Smooth muscle cell (in vitro differentiated cells): ENCODE measurements at regions not wholly inside any gene's neighbourhood (a gene's known extent, or its start where the extent isn't known, plus 50 kb on each side); places are given as distances from the start of the nearest gene placed in this dataset.

Experiments used
- DNase-seq: peaks from one replicate; lab custom pipeline; 2025; ENCODE audit not compliant: unreplicated experiment; lab: John Stamatoyannopoulos, UW
- H2AFZ ChIP-seq: fragments of 200-600 bp; sonication (generic); 2 replicates; pipeline ENCODE4 v1.6.0; 2016; ENCODE audit warnings: antibody characterized with exemption, low read depth, mild to moderate bottlenecking
- H3F3A ChIP-seq: fragments of 200-600 bp; sonication (generic); 2 replicates; pipeline ENCODE4 v1.6.0; 2017; ENCODE audit warnings: antibody characterized with exemption, low read depth
- H3K27ac ChIP-seq: fragments of 200-600 bp; sonication (generic); 2 replicates; pipeline ENCODE4 v1.5.1; 2016; ENCODE audit warnings: low read depth, mild to moderate bottlenecking
- H3K27me3 ChIP-seq: fragments of 200-600 bp; sonication (generic); 2 replicates; pipeline ENCODE4 v1.6.1; 2016; ENCODE audit warnings: low read depth, mild to moderate bottlenecking
- H3K36me3 ChIP-seq: fragments of 200-600 bp; sonication (generic); 2 replicates; pipeline ENCODE4 v1.5.1; 2016; ENCODE audit warnings: low read depth
- H3K4me1 ChIP-seq: fragments of 200-600 bp; sonication (generic); 2 replicates; pipeline ENCODE4 v1.5.1; 2016; ENCODE audit warnings: low read depth
- H3K4me2 ChIP-seq: fragments of 200-600 bp; sonication (generic); 2 replicates; pipeline ENCODE4 v1.6.0; 2016; ENCODE audit warnings: mild to moderate bottlenecking
- H3K4me3 ChIP-seq: fragments of 200-600 bp; sonication (generic); 2 replicates; pipeline ENCODE4 v1.5.1; 2016; ENCODE audit warnings: mild to moderate bottlenecking
- H3K79me2 ChIP-seq: fragments of 200-600 bp; sonication (generic); 2 replicates; pipeline ENCODE4 v1.6.0; 2016; ENCODE audit warnings: low read depth, mild to moderate bottlenecking
- H3K9ac ChIP-seq: fragments of 200-600 bp; sonication (generic); 2 replicates; pipeline ENCODE4 v1.6.0; 2016; ENCODE audit warnings: low read depth
- H3K9me3 ChIP-seq: fragments of 200-600 bp; sonication (generic); replicated peaks from 2 replicates; pipeline ENCODE4 v1.5.1; 2016; ENCODE audit warnings: low read depth
- H4K20me1 ChIP-seq: fragments of 200-600 bp; sonication (generic); 2 replicates; pipeline ENCODE4 v1.6.0; 2016; ENCODE audit warnings: low read depth
- WGBS: methylation state at CpG from one replicate; pipeline ENCODE4 v1.1.7; 2016; ENCODE audit warnings: low lambda C conversion rate; 5-methylcytosine and 5-hydroxymethylcytosine counted together
- TF ChIP-seq, protein P1 (sequence below): fragments of 200-600 bp; sonication (generic); IDR thresholded peaks from 2 replicates; pipeline ENCODE4 v1.5.1; 2017; ENCODE audit warnings: borderline replicate concordance, mild to moderate bottlenecking, antibody characterized with exemption; ENCODE audit not compliant: insufficient read depth, poor library complexity, severe bottlenecking

GRCh38 chr11:82676483-82677094, 57.1 kb downstream of the FAM181B start:
- no peaks in the 10 kb centered on the region for H4K20me1 ChIP-seq
- H3K27me3 ChIP-seq, result no peaks in the 10 kb centered on the region
- no peaks in the 10 kb centered on the region for H3K36me3 ChIP-seq
- no peaks in the 10 kb centered on the region for H3F3A ChIP-seq
- no peak overlapping the region for H3K9ac ChIP-seq
- H2AFZ ChIP-seq, result no peak overlapping the region
- no peak overlapping the region for H3K27ac ChIP-seq
- no peaks in the 10 kb centered on the region for H3K9me3 ChIP-seq
- no peak overlapping the region for H3K4me2 ChIP-seq
- WGBS, result 80% methylated on average over 3 of the region's 3 CpGs
- TF ChIP-seq, protein P1, sequence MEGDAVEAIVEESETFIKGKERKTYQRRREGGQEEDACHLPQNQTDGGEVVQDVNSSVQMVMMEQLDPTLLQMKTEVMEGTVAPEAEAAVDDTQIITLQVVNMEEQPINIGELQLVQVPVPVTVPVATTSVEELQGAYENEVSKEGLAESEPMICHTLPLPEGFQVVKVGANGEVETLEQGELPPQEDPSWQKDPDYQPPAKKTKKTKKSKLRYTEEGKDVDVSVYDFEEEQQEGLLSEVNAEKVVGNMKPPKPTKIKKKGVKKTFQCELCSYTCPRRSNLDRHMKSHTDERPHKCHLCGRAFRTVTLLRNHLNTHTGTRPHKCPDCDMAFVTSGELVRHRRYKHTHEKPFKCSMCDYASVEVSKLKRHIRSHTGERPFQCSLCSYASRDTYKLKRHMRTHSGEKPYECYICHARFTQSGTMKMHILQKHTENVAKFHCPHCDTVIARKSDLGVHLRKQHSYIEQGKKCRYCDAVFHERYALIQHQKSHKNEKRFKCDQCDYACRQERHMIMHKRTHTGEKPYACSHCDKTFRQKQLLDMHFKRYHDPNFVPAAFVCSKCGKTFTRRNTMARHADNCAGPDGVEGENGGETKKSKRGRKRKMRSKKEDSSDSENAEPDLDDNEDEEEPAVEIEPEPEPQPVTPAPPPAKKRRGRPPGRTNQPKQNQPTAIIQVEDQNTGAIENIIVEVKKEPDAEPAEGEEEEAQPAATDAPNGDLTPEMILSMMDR, result peak; percentile 22
- H3K4me3 ChIP-seq, result no peak overlapping the region
- H3K4me1 ChIP-seq, result no peaks in the 10 kb centered on the region
- no peaks in the 10 kb centered on the region for H3K79me2 ChIP-seq
- no peak for DNase-seq

DNA sequence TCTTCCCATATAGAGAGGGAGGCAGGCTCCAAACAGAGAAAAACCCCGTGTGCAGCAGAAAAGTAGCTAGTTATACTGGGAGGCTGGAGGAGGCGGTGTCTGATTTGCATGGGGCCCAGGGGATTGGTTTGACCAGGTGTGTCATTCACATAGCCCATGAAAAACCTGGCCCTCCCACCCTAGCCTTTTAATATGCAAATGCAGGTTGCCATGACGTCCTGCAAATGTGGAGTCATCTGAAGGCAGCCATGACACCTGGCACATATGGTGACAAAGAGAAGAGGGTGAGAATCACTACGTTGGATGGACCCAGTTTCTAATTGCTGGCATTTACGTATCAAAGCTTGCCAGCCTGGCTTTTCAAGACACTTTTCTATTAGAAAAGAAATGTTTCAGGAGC, 57.8 kb downstream of the FAM181B start:
- Histone ChIP-seq H3K9me3 (no peaks in the 10 kb centered on the region), H3K4me1 (no peaks in the 10 kb centered on the region), H3K4me2 (no peak overlapping the region), H3K79me2 (no peaks in the 10 kb centered on the region), H3K27ac (no peak overlapping the region), H3K4me3 (no peak overlapping the region), H2AFZ (no peak overlapping the region), H3K36me3 (no peaks in the 10 kb centered on the region), H3K9ac (no peak overlapping the region), H4K20me1 (no peaks in the 10 kb centered on the region), H3F3A (no peaks in the 10 kb centered on the region), H3K27me3 (no peaks in the 10 kb centered on the region)
- no peak for DNase-seq
- TF ChIP-seq, protein P1, result no peak
- 73% methylated on average over 5 of the region's 5 CpGs for WGBS

DNA sequence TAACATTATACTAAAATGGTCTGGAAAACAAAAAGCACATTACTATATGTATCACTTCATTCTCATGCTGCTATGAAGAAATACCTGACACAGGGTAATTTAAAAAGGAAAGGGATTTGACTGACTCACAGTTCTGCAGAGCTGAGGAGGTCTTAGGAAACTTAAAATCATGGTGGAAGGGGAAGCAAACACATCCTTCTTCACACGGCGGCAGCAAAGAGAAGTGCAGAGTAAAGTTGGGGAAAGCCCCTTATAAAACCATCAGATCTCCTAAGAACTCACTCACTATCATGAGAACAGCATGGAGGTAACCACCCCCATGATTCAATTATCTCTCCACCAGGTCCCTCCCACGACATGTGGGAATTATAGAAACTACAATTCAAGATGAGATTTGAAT, 60.0 kb downstream of the FAM181B start:
- Histone ChIP-seq H3K4me1 (no peaks in the 10 kb centered on the region), H2AFZ (no peak overlapping the region), H3K79me2 (no peaks in the 10 kb centered on the region), H3K9ac (no peak overlapping the region), H3K4me3 (no peak overlapping the region), H3F3A (no peaks in the 10 kb centered on the region), H4K20me1 (no peaks in the 10 kb centered on the region), H3K4me2 (no peak overlapping the region), H3K27me3 (no peaks in the 10 kb centered on the region), H3K9me3 (no peaks in the 10 kb centered on the region), H3K27ac (no peak overlapping the region), H3K36me3 (no peaks in the 10 kb centered on the region)
- DNase-seq, result no peak
- WGBS, result 94% methylated on average over 3 of the region's 3 CpGs
- TF ChIP-seq, protein P1, result no peak

GRCh38 chr11:82671451-82671850, 62.2 kb downstream of the FAM181B start:
- H3K79me2 ChIP-seq, result no peaks in the 10 kb centered on the region
- TF ChIP-seq, protein P1, result no peak
- no peaks in the 10 kb centered on the region for H4K20me1 ChIP-seq
- WGBS, result 45% methylated on average over 1 of the region's 1 CpG
- no peak overlapping the region for H2AFZ ChIP-seq
- H3K4me3 ChIP-seq, result no peak overlapping the region
- H3K27ac ChIP-seq, result peak overlapping the region; percentile 42
- no peaks in the 10 kb centered on the region for H3K9me3 ChIP-seq
- no peaks in the 10 kb centered on the region for H3K27me3 ChIP-seq
- no peaks in the 10 kb centered on the region for H3F3A ChIP-seq
- DNase-seq, result no peak
- no peaks in the 10 kb centered on the region for H3K36me3 ChIP-seq
- no peak overlapping the region for H3K9ac ChIP-seq
- no peak overlapping the region for H3K4me2 ChIP-seq
- H3K4me1 ChIP-seq, result no peaks in the 10 kb centered on the region
